GM19372 (cell line): ENCODE measurements at regions not wholly inside any gene's neighbourhood (a gene's known extent, or its start where the extent isn't known, plus 50 kb on each side); places are given as distances from the start of the nearest gene placed in this dataset.
"Not testable (repeated sequence)": the region's sequence is repeated elsewhere in the genome, so short reads cannot be mapped to it uniquely, and the experiment has no call there.

Source experiments
- ATAC-seq: cut with Tn5 transposase; IDR thresholded peaks from one replicate; pipeline ENCODE4 v1.9.1; 2021; ENCODE audit warnings: mild to moderate bottlenecking, low read depth, moderate library complexity; ENCODE audit not compliant: unreplicated experiment

DNA sequence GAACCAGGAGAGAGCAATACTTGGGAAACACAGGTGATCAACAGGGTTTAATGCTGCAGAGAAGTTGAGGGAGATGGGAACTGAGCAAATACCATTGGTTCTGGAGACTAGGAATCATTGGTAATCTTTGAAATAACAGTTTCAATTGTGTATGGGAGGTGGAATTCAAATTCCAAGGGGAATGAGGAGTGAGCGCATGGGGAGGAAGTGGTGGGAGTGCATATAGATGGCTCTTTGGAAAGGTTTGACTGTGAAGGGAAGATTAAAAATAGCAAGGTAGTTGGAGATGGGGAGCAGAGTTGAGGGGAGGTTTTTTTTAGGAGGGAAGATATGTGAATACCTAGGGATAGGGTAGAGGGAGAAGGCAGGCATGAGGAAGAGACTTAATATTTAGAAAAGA is 51.1 kb upstream of the ROPN1 start:
- no peak for ATAC-seq

DNA sequence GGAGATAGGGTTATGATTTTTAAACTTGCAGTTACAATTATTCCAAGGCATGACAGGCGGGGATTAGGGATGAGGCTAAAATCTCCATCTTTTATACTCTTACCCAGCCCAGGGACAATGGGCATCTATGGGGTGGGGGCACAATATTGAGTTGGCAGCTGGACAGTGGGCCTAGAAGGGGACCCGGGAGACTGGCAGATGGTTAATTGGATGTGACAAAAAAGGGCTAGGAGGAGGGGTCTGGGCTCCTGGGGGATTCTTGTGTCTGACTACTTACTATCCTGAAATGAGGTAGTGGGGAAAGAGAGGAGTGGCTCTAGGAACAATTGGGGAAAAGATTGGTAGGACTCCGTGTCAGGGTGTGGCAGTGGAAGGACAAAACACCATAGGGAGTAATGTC is 53.0 kb upstream of the ROPN1 start:
- ATAC-seq, result no peak

DNA sequence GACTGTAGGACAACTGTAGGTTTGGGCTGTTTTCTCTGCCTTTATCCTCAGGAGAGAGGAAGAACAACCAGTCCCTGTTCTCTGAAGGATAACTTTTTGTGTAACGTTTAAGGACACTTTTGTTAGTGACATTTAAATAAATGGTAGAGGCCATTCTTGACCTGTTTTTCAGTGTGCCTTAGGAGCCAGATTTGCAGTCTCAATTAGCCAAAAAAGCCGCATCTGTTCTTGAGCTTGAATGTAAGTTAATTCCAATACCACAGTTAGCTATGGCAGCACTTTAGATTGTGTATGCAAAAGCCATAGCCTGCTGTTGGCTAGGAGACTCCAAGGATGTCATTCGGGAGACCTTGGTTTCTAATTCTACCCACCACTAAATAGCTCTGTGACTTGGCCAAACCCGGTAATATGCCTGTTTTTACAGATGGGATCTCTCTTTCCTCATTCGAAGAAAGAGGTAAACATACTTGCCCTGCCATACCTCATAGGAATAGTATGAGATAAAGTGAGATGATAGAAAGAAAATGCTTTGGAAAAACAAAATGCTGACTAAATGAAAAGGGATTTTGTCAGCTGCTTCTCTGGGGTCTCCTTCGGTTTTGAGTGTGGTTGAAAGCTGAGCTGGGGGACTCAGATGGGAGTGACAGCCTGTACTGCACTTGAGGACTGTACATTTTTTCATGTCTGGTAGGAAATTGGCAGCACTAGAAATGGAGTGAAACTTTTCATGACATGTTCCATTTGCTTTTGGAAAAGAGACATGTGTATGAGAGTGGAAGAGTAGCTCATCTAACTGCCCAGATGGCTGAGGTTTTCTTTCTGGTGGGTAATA is 57.3 kb upstream of the ROPN1 start:
- ATAC-seq, result no peak

DNA sequence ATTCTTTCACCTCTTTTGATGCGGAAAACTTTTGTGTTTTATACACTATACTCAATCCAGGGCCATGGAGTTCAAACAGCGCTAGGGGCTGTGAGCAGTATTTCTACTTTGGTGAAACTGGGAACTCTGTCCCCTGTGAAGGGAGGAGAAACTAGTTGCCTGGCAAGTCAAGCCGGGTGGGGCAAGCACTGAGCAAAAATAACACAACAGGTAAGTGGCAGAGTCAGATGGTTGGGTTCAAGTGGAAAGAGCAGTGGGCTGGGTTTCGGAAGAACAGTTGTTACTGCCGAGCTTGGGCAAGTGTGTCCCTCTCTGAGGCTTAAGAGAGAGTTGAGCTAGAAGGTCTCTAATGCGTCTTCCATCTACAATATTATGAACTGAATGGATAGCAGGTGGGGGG is 59.7 kb upstream of the ROPN1 start:
- no peak for ATAC-seq

DNA sequence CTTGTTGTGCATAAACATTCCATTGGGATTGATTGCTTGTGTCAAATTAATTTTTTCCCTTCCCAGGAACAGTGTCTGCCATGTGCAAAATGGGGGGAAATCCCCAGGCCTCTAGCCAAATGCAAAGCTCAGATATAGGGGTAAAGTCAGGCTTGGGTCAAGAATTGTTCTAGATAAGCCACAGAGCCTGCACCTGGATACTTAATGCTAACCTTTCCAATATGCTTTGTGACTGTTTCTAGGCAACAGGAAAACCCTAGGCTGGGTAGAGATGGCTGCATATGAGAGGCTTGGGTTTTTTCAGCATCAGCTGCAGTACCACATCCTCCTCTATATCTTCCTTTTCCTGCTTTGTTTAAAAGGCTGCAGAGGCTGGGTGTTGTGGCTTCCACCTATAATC is 61.9 kb upstream of the ROPN1 start:
- no peak for ATAC-seq

DNA sequence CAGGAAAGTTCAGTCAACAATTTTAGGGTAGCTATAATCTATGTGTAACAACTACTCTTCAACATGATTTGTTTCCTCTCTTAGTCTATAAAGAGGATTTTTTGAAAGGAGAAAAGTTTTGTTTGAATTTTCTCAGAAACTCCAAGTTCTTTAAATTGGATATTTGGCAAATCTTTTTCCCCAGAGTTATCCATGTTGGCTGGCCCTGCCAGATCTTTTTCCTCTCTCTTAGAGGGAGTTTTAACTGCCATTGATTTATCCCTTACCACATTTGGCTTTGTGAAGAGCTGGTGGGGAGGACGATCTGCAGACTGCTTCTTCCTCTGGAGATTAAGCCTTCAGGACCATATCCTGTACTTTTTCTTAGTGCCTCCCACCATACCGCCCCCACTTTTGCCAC is 64.9 kb upstream of the ROPN1 start:
- ATAC-seq, result no peak

DNA sequence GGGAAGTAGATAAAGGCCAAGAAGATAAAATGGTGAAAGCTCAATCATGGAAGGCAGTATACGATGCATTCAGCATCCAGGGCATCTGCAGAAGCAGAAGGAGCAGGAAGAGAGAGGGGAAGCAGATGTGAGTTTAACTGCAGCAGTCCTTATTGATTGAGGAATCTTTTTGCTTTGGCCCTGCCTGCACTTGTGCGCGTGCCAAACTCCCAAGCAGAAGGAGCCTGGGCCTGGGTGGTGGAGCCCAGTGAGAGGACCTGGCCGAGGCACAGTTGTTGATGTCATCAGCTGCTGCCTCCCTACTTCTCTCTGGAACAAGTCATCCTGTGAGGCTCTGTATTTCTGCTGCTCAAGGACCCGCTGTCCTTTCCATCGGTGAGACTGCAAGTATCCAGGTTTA is 65.5 kb upstream of the ROPN1 start:
- no peak for ATAC-seq

DNA sequence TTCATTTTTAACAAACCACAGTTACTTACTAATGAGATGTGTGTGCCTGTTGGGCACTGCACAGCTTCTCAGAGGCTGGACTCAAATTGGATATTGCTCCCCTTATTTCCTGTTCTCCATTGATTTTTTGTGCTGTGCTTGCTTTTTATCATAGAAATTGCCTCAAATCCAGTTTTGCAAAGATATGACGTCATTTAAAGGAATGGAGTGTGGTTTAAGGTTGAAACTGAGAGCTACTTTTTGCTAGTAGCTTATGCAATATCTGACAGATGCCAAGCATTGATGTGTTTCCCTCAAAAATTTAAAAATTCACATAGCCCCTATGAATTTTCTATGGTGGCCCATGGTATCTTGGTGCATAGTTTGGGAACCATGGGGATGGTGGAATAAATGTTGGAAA is 67.7 kb upstream of the ROPN1 start:
- ATAC-seq, result no peak

DNA sequence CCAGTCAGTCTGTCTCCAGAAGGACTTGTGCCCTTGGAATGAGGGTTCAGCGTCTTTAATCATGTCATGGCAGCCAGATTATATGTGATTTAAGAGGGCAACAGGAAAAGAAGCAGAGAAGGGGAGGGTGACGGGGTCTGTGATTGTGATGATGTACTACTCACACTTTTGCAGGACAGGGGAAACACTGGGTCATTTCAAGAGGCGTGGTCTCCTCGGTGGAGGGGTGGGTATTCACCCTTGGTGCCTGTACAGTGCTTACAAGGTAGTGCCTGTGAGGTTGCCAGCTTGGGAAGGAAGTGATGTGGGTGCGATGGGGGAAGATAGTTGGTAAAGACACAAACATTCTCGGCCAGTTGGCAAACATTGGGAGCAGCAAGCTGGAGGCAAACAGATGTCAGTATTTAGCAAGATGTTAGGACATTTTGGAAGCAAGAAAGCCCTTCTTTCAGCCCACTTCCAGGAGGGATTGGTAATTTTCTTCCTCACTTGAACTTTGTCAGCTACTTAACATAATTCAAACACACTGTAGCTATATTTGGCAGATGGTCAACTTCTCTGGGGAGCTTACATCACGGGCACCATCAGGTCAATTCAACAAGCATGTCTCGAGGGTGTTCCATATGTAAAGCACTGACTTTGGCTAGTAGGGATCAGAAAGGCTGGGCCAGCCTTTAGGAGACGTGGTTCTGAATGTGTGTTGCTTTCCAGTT is 71.4 kb upstream of the ROPN1 start:
- ATAC-seq, result no peak

DNA sequence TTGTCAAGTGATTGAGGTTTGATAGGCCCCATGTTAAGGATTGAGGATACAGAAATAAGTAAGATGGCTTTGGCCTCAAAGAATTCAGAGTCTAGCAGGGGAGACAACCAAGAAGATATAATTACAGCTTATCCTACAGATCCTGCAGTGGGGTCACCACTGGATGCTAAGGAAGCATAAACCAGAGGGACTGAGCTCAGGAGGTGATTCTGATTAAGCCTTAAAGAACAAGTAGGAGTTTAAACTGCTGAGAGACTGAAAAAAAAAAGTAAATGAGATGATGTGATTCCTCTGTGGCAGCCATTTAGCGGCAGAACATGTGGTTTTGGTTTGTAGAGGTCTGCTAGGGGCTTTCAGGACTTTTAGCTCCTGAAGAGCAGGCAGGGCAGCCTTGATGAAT is 72.1 kb upstream of the ROPN1 start:
- no peak for ATAC-seq

DNA sequence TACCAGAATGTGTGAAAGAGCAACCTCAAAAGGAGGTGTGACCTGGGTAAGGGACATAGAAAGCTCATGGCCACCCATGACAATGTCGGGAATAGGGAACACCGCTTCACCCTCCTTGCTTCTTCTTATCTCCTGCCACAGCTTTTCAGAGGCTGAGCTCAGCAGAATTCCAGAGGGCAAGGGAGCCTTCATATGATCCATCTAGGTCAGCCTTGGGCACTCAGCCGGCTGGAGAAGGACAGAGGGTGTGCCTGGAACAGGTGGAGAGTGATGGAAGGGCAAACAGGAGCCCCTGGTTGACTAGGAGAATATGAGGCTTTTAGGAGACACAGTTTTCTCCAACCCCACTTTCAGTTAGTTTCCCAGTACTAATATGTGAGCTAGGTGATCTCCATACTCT is 74.6 kb upstream of the ROPN1 start:
- ATAC-seq, result not testable (repeated sequence)

DNA sequence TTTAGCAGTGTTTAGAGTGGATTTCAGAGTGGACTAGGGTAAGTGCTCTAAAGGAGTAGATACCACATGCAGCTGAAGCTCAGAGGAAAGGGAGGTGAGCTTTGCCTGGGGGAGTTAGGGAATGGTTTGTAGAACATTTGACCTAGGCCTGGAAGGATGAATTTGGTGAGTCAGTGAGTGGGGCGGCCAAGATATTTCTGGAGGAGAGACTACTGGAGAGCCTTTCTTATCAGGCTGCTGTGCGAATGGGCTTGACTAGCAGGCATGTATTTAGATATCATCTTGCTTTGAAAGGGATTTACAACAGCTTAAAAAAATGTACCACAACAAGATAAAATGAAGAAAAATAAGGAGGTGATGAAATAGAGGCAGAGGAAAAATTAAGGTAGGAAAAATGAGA is 77.8 kb upstream of the ROPN1 start:
- ATAC-seq, result not testable (repeated sequence)

DNA sequence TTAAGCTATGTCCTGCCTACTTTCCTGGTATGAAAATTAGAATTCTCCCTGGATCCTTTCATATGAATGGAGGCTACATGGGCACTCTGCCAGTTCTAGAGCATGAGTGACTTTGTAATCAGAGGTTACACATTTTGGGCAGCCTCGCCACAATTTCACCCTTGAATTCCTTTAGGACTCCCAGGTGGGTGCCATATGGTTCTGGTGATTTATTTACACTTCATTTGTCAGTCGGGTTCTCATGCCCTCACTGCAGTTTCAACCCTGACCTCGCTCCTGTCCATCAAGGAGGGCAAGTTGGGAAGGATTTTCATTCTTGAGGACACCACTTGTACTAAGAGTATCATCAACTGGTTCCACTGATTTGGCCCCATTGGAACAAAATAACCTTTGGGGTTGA is 83.2 kb upstream of the ROPN1 start:
- not testable (repeated sequence) for ATAC-seq

DNA sequence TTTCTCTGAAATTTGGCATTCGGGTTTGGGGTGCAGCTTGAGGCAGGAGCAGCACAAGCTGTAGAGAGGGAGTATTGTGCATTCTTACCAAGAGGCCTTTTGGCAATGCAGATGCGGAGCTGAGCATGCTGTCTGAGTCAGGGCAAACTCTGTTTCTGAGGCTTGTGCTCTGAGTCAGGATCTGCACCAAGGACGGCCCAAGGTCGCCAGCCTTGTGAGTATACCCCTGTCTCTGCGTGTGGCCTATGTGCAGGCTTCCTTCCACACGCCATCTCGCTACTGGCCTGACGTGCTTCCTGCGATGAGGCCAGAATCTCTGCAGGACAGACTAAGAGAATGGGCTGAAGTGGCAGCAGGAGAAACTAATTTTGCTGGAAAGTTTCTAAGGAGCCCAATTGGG is 83.8 kb upstream of the ROPN1 start:
- ATAC-seq, result no peak

DNA sequence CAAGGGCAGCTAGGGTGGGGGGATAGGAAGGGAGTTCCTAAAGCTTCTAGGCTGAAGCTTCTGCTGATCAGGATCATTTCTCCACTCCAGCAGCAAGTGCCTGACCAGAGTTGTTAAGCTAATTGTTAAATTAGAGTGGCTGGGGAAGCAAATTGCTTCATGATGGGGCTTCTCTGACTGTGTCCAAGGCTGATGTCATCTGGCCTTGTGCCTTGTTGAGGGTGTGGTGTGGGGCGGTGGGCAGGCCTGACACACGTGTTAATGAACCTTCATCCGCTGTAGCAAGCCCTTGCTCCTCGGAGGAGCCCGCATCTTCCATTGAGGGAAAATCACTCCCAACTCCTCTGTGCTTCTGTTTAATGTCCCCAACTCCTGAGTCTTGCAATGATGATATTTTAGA is 84.3 kb upstream of the ROPN1 start:
- ATAC-seq, result no peak

DNA sequence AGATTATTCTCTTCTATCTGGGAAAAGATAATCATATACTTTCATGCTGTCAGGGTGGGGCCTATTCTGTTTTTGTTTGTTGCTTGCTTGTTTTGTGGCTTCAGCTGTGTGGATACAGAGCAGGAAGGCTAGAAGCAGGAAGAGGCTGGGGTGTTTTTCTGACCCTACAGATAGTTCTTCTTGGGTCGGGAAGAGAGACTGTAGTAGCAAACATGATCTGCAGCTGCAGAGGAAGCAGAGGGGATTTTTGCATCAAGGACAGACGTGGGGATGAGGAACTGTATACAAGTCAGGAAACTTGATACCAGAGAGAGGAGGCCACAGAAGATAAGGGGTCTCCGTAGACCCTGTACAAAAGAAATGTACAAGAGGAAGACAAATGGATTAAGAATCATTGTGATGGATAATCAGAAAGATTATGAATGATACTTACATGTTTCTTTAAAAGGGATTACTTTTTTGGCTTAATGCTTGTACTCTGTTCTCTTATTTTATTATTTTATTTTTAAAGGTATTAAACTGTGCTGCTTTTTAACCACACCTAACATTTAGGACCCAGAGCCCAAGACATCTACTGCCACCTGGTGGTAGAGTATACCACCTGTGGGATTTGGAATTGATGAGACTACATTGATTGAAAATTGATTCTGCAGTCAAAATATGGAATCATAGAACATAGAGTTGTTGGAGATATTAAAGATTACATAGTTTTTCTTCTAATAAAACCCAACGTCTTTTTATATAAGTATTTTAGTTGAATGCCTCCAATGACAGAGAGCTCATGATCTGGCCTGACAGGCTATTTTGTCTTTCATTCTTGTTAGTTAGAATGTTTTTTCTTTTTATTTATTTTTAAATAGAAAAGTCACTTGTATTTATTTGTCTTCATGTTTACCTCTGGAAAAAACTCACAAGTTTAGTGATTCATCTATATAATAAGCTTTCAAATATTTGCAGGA is 87.3 kb upstream of the ROPN1 start:
- ATAC-seq, result no peak

DNA sequence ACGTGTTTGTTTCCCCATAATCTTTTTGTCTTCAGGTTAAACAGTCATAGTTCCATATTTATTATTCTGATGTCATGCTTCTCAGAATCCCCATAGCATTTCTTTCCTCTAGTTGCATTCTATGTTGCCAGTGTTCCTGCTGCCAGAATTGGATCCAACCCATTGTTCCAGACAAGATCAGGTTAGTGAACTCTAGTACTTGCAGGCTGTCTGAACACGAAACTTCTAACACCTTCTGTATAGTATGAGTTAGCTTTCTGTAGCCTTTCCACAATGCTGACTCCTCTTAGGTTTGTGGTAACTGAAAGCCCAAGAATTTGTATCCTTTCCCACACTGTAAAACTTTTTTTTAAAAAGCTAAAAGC is 88.0 kb upstream of the ROPN1 start:
- no peak for ATAC-seq

DNA sequence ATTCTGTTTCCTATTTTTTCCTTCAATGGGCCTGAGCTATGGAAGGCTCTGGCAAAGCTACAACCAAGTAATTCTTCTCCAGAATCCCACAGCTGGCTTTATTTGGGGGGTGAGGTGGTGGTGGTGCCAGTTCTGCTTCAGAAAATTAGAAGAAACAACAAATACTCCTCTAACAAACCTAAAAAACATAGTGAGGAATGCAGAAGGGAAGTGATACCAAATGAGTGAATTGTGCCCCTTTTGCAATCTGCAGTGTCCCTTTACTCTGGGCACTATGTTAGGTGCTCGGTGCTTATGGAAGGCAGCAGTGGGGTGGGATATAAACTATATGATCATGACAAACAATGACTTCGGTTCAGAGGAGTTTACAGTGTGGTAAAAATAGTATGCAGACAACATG is 90.4 kb upstream of the ROPN1 start:
- ATAC-seq, result no peak

DNA sequence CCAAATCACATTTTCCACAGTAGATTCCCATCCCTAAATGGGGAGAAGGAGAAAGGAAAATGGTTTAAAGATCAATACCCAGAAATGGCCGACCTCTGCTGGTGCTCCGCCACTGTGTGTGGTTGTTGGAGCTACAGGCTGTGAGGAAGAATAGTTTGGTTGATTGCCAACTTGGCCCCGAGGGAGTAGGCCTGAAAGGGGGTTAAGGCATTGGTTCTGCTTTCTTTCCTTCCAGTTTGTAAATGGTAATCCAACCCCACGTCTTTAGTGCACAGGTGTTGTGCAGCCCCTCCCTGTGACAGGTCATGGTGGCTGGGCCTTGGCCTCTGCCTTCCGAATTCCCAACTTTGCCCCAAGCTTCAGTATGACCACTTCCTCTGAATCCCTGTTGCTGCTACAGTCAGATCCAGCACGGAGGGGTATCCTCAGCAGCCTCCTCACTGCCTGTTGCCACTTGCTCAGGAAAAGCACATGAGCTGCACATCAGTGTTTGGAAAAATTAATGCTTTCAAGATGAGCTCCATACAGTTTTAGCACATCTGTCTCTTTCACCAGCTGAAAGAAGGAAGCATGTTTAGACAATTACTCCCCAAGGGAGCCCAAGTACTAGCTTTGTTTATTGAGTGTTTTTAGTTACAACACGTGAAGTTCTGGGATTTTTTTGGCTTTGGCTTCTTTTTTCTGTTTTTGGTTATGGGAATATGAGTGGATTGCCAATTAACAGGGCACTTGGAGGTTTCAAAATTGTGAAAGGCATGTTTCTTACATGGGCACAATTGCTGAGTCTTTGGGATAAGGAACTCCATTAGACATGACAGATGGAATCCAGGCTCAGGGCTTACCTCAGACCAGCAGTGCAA is 92.3 kb upstream of the ROPN1 start:
- ATAC-seq, result no peak

DNA sequence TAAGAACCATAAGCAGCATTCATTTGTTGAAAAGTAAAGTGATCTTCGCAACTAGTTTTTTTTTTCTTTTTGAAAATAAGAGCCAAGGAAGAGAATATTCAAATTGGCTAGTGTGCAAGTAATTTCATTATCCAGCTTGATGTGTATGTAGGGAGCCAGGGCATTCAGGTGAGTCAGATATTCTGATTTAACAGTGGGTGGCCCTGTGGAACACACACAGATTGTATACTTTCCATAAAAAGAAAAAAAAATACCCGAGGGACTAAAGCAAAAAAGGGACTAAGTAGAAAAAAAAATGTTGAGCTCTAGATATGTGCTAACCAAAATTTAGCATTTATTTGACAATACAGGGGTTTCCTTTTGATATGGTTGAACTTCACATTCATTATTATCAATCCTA is 96.9 kb upstream of the ROPN1 start:
- no peak for ATAC-seq
